ENCODE measurements at regions not wholly inside any gene's neighbourhood (a gene's known extent, or its start where the extent isn't known, plus 50 kb on each side); places are given as distances from the start of the nearest gene placed in this dataset.

- no peak for TF ChIP-seq CTCF (conservative IDR thresholded peaks at IDR 0.05; ENCODE audit: low read depth, low read length)
Measured at GRCh38 chr3:157775446-157775845, 272.2 kb upstream of the VEPH1 start.

GRCh38 chr3:157769378-157769777 is 266.2 kb upstream of the VEPH1 start:
- H3K4me1 ChIP-seq (ENCODE audit: low read depth, poor library complexity, severe bottlenecking), result no peaks in the 10 kb centered on the region
- H4K20me1 ChIP-seq (ENCODE audit: insufficient read depth), result no peaks in the 10 kb centered on the region
- no peaks in the 10 kb centered on the region for H3K27me3 ChIP-seq (ENCODE audit: insufficient read depth, low read depth)
- no peak overlapping the region for H2AFZ ChIP-seq (ENCODE audit: low read depth)
- TF ChIP-seq CTCF (conservative IDR thresholded peaks at IDR 0.05; ENCODE audit: low read depth, low read length), result no peak
- no peaks in the 10 kb centered on the region for H3K79me2 ChIP-seq (ENCODE audit: insufficient read depth, low read depth)
- no peak overlapping the region for H3K9ac ChIP-seq
- H3K27ac ChIP-seq, result no peak overlapping the region
- no peaks in the 10 kb centered on the region for H3K36me3 ChIP-seq (ENCODE audit: insufficient read depth)
- H3K4me2 ChIP-seq, result no peak overlapping the region
- no peak overlapping the region for H3K4me3 ChIP-seq (IDR thresholded peaks at IDR 0.05; ENCODE audit: insufficient read depth, low read depth, low read length)

More at GRCh38 chr3:157775446-157775845, 272.2 kb upstream of the VEPH1 start:
- no peaks in the 10 kb centered on the region for H4K20me1 ChIP-seq (ENCODE audit: insufficient read depth)
- H3K4me2 ChIP-seq, result no peak overlapping the region
- no peak overlapping the region for H3K27ac ChIP-seq
- no peaks in the 10 kb centered on the region for H3K27me3 ChIP-seq (ENCODE audit: insufficient read depth, low read depth)
- H3K79me2 ChIP-seq (ENCODE audit: insufficient read depth, low read depth), result no peaks in the 10 kb centered on the region
- H3K36me3 ChIP-seq (ENCODE audit: insufficient read depth), result no peaks in the 10 kb centered on the region
- H3K4me1 ChIP-seq (ENCODE audit: low read depth, poor library complexity, severe bottlenecking), result no peaks in the 10 kb centered on the region
- no peak overlapping the region for H3K4me3 ChIP-seq (IDR thresholded peaks at IDR 0.05; ENCODE audit: insufficient read depth, low read depth, low read length)
- H2AFZ ChIP-seq (ENCODE audit: low read depth), result no peak overlapping the region
- no peak overlapping the region for H3K9ac ChIP-seq

- no peaks in the 10 kb centered on the region for H3K79me2 ChIP-seq (ENCODE audit: insufficient read depth, low read depth)
- H3K36me3 ChIP-seq (ENCODE audit: insufficient read depth), result no peaks in the 10 kb centered on the region
- TF ChIP-seq CTCF (conservative IDR thresholded peaks at IDR 0.05; ENCODE audit: low read depth, low read length), result no peak
- no peak overlapping the region for H3K9ac ChIP-seq
- H3K4me1 ChIP-seq (ENCODE audit: low read depth, poor library complexity, severe bottlenecking), result no peaks in the 10 kb centered on the region
- H3K27ac ChIP-seq, result no peak overlapping the region
- no peak overlapping the region for H2AFZ ChIP-seq (ENCODE audit: low read depth)
- no peaks in the 10 kb centered on the region for H4K20me1 ChIP-seq (ENCODE audit: insufficient read depth)
- no peak overlapping the region for H3K4me2 ChIP-seq
- H3K4me3 ChIP-seq (IDR thresholded peaks at IDR 0.05; ENCODE audit: insufficient read depth, low read depth, low read length), result no peak overlapping the region
- no peaks in the 10 kb centered on the region for H3K27me3 ChIP-seq (ENCODE audit: insufficient read depth, low read depth)
Measured at GRCh38 chr3:157767607-157768006, 264.4 kb upstream of the VEPH1 start.

- H3K27ac ChIP-seq, result no peak overlapping the region
- H3K79me2 ChIP-seq (ENCODE audit: insufficient read depth, low read depth), result no peaks in the 10 kb centered on the region
- no peaks in the 10 kb centered on the region for H3K4me1 ChIP-seq (ENCODE audit: low read depth, poor library complexity, severe bottlenecking)
- no peak for TF ChIP-seq CTCF (conservative IDR thresholded peaks at IDR 0.05; ENCODE audit: low read depth, low read length)
- H2AFZ ChIP-seq (ENCODE audit: low read depth), result no peak overlapping the region
- H3K4me3 ChIP-seq (IDR thresholded peaks at IDR 0.05; ENCODE audit: insufficient read depth, low read depth, low read length), result no peak overlapping the region
- H3K9ac ChIP-seq, result no peak overlapping the region
- H3K4me2 ChIP-seq, result no peak overlapping the region
- no peaks in the 10 kb centered on the region for H4K20me1 ChIP-seq (ENCODE audit: insufficient read depth)
- H3K27me3 ChIP-seq (ENCODE audit: insufficient read depth, low read depth), result no peaks in the 10 kb centered on the region
- no peaks in the 10 kb centered on the region; the same call in 1 of the 2 replicates for H3K36me3 ChIP-seq (ENCODE audit: insufficient read depth)
Measured at GRCh38 chr3:157763644-157764043, 260.4 kb upstream of the VEPH1 start.

Data from KMS-11 (cell line).